ENCODE measurements at regions not wholly inside any gene's neighbourhood (a gene's known extent, or its start where the extent isn't known, plus 50 kb on each side); places are given as distances from the start of the nearest gene placed in this dataset.
A peak's percentile ranks its signal among the peaks of the same experiment; 100 is the strongest.
"Not testable (repeated sequence)": the region's sequence is repeated elsewhere in the genome, so short reads cannot be mapped to it uniquely, and the experiment has no call there.

DNA sequence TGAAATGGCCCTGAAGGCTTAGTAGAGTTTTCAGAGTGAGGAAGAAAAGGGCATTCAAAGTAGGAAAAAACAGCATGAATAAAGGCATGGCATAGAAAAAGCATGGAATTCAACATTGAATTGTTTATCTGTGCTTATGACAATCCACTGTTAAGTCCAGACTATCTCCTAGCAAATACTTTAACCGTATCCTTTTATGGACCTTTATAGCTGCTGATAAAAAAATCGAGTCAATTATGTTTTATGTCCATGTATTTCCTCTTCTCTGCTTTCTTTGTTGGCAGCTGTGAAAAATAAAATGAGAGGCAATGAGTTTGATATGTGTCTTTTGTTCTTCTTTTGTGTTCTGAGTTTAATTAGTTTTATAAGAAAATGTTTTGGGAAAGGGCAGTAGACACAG, 70.4 kb downstream of the TDRD15 start:
- H3K4me3 ChIP-seq: no peak overlapping the region
- ATAC-seq (replicated peaks in 6 of 8): no peak
- H3K4me1 ChIP-seq (replicated peaks in 1 of 2): no peaks in the 10 kb centered on the region
- in situ Hi-C loops (cut with MboI; ENCODE audit: low pct_unique_long_range_greater_than_20kb in 2 of 9, low sequenced_read_pairs in 9 of 9, unreplicated experiment in 9 of 9): no loop called here
- 0 to 96% (median 80%) methylated on average over 1 to 2 of the region's 2 CpGs for WGBS, 10 experiments
- no peak overlapping the region for H3K27ac ChIP-seq

DNA sequence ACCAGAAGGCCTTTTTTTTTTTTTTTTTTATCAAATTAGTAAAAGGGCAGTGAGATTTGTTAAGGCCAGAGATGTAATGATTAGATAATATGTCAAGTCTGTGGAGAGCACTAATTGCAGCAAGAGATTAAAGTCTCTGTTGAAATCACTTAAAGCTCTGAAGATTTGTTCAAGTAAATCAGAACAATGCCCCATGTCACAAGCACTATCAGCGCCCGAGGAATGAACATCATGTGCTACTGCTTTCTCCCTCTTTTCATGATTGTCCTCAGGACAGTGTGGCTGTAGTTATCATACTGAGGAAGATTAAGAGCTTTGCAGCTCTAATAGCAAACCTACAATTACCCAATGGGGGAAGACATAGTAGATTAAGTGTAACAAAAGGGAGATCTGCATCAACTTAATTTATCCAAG, 71.1 kb downstream of the TDRD15 start:
- peak in 2 of 8 experiments; percentile 40 to 47 for ATAC-seq (replicated peaks in 6 of 8)
- H3K4me1 ChIP-seq (replicated peaks in 1 of 2): no peaks in the 10 kb centered on the region
- 50 to 100% (median 83%) methylated on average over 1 to 2 of the region's 2 CpGs; no CpG with 5 or more reads in 3 of the 10 experiments for WGBS, 10 experiments
- no peak overlapping the region for H3K27ac ChIP-seq
- in situ Hi-C loops (cut with MboI; ENCODE audit: low pct_unique_long_range_greater_than_20kb in 2 of 9, low sequenced_read_pairs in 9 of 9, unreplicated experiment in 9 of 9): no loop called here
- H3K4me3 ChIP-seq: no peak overlapping the region

- in situ Hi-C loops (cut with MboI; ENCODE audit: low pct_unique_long_range_greater_than_20kb in 2 of 9, low sequenced_read_pairs in 9 of 9, unreplicated experiment in 9 of 9): no loop called here
Observed at GRCh38 chr2:21195326-21195725, 71.6 kb downstream of the TDRD15 start.

GRCh38 chr2:21198637-21199036, 74.9 kb downstream of the TDRD15 start:
- Histone ChIP-seq H3K4me1 (replicated peaks in 1 of 2) (peaks cover 0 to 3% of the 10 kb centered on the region in 2 donors), H3K4me3 (no peak overlapping the region), H3K27ac (no peak overlapping the region)
- WGBS, 10 experiments: 45 to 92% (median 73%) methylated on average over 3 to 5 of the region's 5 CpGs; no CpG with 5 or more reads in 1 of the 10 experiments
- ATAC-seq (replicated peaks in 6 of 8): no peak
- in situ Hi-C loops (cut with MboI; ENCODE audit: low pct_unique_long_range_greater_than_20kb in 2 of 9, low sequenced_read_pairs in 9 of 9, unreplicated experiment in 9 of 9): no loop called here

More at GRCh38 chr2:21195326-21195725, 71.6 kb downstream of the TDRD15 start:
- no peak overlapping the region for H3K27ac ChIP-seq
- H3K4me3 ChIP-seq: no peak overlapping the region
- no peak for ATAC-seq (replicated peaks in 6 of 8)
- no peaks in the 10 kb centered on the region for H3K4me1 ChIP-seq (replicated peaks in 1 of 2)

- H3K4me3 ChIP-seq: no peak overlapping the region
- ATAC-seq (replicated peaks in 6 of 8): no peak
- in situ Hi-C loops (cut with MboI; ENCODE audit: low pct_unique_long_range_greater_than_20kb in 2 of 9, low sequenced_read_pairs in 9 of 9, unreplicated experiment in 9 of 9): no loop called here
Observed at GRCh38 chr2:21203976-21204375, 80.2 kb downstream of the TDRD15 start.

GRCh38 chr2:21214085-21214484, 90.3 kb downstream of the TDRD15 start:
- H3K4me1 ChIP-seq (replicated peaks in 1 of 2); H3K4me3 ChIP-seq; ATAC-seq (replicated peaks in 6 of 8); in situ Hi-C loops (cut with MboI; ENCODE audit: low pct_unique_long_range_greater_than_20kb in 2 of 9, low sequenced_read_pairs in 9 of 9, unreplicated experiment in 9 of 9); H3K27ac ChIP-seq: not testable (repeated sequence)
- WGBS, 10 experiments: 100% methylated on average over 1 of the region's 10 CpGs; no CpG with 5 or more reads in 9 of the 10 experiments

More at GRCh38 chr2:21203976-21204375, 80.2 kb downstream of the TDRD15 start:
- peaks cover 0 to 3% of the 10 kb centered on the region in 2 donors for H3K4me1 ChIP-seq (replicated peaks in 1 of 2)
- no peak overlapping the region for H3K27ac ChIP-seq

DNA sequence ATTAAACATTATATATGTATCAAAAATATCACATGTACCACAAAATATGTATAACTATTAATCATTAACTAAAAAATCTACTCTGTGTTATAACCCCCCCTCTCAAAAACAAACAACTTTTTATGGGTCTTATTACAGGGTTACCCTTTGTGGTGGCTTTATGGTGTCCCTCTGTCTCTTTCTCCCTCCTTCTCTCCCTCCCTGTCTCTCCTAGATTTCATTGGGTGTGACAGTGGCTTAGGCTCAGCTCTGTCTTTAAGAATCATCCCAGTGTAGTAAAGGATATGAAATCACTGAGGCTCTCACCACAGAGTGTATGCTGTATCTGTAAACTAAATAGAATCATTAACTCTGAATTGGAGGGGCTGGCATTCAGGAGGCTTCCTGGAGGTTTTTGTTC, 93.7 kb downstream of the TDRD15 start:
- ATAC-seq (replicated peaks in 6 of 8): no peak
- Histone ChIP-seq H3K27ac (no peak overlapping the region), H3K4me3 (no peak overlapping the region), H3K4me1 (replicated peaks in 1 of 2) (no peaks in the 10 kb centered on the region)
- in situ Hi-C loops (cut with MboI; ENCODE audit: low pct_unique_long_range_greater_than_20kb in 2 of 9, low sequenced_read_pairs in 9 of 9, unreplicated experiment in 9 of 9): no loop called here

- H3K27ac ChIP-seq: no peak overlapping the region
- WGBS, 10 experiments: 0 to 100% (median 53%) methylated on average over 1 of the region's 1 CpG; no CpG with 5 or more reads in 4 of the 10 experiments
- in situ Hi-C loops (cut with MboI; ENCODE audit: low pct_unique_long_range_greater_than_20kb in 2 of 9, low sequenced_read_pairs in 9 of 9, unreplicated experiment in 9 of 9): no loop called here
- no peaks in the 10 kb centered on the region for H3K4me1 ChIP-seq (replicated peaks in 1 of 2)
- no peak overlapping the region for H3K4me3 ChIP-seq
- ATAC-seq (replicated peaks in 6 of 8): no peak
Observed at GRCh38 chr2:21220930-21221329, 97.2 kb downstream of the TDRD15 start.

DNA sequence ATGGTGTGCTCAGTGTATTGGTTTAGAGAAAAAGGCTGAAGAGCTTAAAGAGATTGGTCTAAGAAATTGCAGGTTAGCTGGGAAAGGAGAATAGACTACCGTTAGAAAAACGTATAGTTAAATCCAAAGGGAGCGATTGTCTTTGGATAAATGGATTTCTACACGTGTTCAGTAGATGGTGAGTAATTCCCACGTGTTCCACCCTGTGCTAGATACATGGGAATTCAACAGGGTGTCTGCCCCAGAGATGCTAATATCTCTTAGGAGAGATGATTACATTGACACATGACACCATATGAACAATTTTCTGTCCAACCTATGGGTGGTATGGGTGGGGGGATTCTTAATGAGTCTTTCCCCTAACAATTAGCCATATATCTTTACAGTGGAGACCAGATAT, 99.8 kb downstream of the TDRD15 start:
- H3K27ac ChIP-seq: no peak overlapping the region
- no peak overlapping the region for H3K4me3 ChIP-seq
- in situ Hi-C loops (cut with MboI; ENCODE audit: low pct_unique_long_range_greater_than_20kb in 2 of 9, low sequenced_read_pairs in 9 of 9, unreplicated experiment in 9 of 9): no loop called here
- peak in 2 of 8 experiments; percentile 39 to 64 for ATAC-seq (replicated peaks in 6 of 8)
- WGBS, 10 experiments: 0 to 88% (median 63%) methylated on average over 2 to 5 of the region's 5 CpGs; no CpG with 5 or more reads in 1 of the 10 experiments
- H3K4me1 ChIP-seq (replicated peaks in 1 of 2): peaks cover 0 to 3% of the 10 kb centered on the region in 2 donors

DNA sequence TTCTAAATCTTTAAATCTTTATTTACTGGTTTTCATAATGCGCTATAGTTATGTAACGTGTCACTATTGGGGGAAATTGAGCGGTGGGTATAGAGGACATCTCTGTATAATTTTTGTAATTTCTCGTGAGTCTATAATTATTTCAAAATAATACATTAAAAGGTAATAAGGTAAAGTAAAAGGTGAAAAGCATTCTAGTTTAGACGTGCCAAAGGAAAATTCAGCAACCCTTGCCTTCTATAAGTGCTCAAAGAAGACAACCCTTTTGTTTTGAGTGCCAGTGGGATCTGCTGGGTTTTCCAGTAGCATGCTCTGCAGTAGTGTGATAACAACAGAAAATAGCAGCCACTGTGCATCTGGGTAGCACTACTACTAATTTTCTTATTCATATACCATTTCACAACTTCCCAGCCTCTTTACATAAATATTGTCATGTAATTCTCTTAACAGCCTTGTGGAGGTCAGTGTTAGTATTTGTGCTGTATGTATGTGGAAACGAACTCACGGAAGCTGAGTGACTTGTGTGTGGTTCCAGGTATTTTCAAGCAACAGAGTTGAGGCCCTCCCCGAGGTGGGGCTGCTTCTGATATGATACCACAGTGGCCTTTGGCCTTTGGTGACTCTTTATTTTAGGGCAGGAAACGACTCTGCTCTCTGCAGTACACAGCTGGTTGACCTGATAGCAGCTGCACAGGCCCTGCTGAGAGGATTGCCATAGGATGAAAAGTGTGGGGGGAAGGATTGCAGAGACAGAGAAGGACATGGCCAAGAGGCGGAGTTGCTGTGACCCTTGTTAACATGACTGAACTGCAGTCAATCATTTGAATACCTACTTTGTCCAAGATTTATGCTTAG, 104.5 kb downstream of the TDRD15 start:
- peaks cover 0 to 4% of the 10 kb centered on the region in 2 donors for H3K4me1 ChIP-seq (replicated peaks in 1 of 2)
- WGBS, 10 experiments: 14 to 100% (median 65%) methylated on average over 1 to 9 of the region's 10 CpGs
- H3K4me3 ChIP-seq: no peak overlapping the region
- in situ Hi-C loops (cut with MboI; ENCODE audit: low pct_unique_long_range_greater_than_20kb in 2 of 9, low sequenced_read_pairs in 9 of 9, unreplicated experiment in 9 of 9): no loop called here
- no peak overlapping the region for H3K27ac ChIP-seq
- no peak for ATAC-seq (replicated peaks in 6 of 8)

DNA sequence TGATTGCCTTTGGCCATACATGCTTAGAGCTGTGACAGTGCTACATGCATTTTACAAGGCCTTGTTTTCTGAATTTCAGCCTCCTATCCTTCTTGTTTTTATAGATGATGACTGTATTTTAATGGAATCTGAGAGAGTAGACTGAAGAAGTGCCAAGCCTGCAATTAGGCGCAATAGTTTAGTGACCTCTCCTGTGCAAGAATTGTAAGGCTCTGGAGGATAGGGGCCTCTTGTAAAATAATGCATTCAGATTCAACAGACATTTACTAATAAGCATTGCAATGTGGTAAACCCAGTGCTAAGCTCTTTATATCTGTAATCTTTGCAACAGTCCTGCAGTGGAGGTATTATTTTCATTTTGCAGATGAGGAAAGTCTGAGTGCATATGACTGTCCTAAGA, 105.5 kb downstream of the TDRD15 start:
- 60 to 80% methylated on average over 1 of the region's 1 CpG; no CpG with 5 or more reads in 8 of the 10 experiments for WGBS, 10 experiments
- in situ Hi-C loops (cut with MboI; ENCODE audit: low pct_unique_long_range_greater_than_20kb in 2 of 9, low sequenced_read_pairs in 9 of 9, unreplicated experiment in 9 of 9): no loop called here
- Histone ChIP-seq H3K4me1 (replicated peaks in 1 of 2) (peaks cover 0 to 4% of the 10 kb centered on the region in 2 donors), H3K27ac (no peak overlapping the region), H3K4me3 (no peak overlapping the region)
- ATAC-seq (replicated peaks in 6 of 8): peak in 3 of 8 experiments; percentile 8 to 42 (median 28)

- in situ Hi-C loops (cut with MboI; ENCODE audit: low pct_unique_long_range_greater_than_20kb in 2 of 9, low sequenced_read_pairs in 9 of 9, unreplicated experiment in 9 of 9): no loop called here
- H3K27ac ChIP-seq: no peak overlapping the region
- H3K4me1 ChIP-seq (replicated peaks in 1 of 2): peaks cover 0 to 4% of the 10 kb centered on the region in 2 donors
- no peak for ATAC-seq (replicated peaks in 6 of 8)
- H3K4me3 ChIP-seq: no peak overlapping the region
- WGBS, 10 experiments: 8 to 100% (median 79%) methylated on average over 1 of the region's 1 CpG; no CpG with 5 or more reads in 3 of the 10 experiments
Observed at GRCh38 chr2:21230140-21230539, 106.4 kb downstream of the TDRD15 start.

DNA sequence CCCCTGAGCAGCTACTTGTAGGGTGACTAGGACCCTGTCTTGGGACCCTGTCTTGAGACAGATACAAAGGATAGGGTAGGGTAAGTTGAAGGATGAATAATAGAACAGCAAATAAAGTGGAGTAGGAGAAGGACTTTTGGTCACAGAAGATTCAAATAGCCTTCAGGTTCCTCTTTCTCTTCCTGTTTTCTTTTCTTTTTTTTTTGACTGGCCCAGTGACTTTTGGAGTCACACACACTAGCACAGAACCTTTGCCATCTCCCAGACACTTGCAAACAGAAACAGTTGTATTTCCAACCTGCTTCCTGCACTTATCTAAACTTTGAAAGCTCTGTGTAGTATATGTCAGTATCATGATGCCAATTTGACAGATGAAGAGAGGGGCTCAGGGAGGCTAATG, 108.2 kb downstream of the TDRD15 start:
- no peak for ATAC-seq (replicated peaks in 6 of 8)
- H3K4me3 ChIP-seq: no peak overlapping the region
- H3K4me1 ChIP-seq (replicated peaks in 1 of 2): peaks cover 0 to 4% of the 10 kb centered on the region in 2 donors
- in situ Hi-C loops (cut with MboI; ENCODE audit: low pct_unique_long_range_greater_than_20kb in 2 of 9, low sequenced_read_pairs in 9 of 9, unreplicated experiment in 9 of 9): no loop called here
- no peak overlapping the region for H3K27ac ChIP-seq

- no peak for ATAC-seq (replicated peaks in 6 of 8)
- 0 to 100% (median 78%) methylated on average over 1 to 3 of the region's 3 CpGs; no CpG with 5 or more reads in 1 of the 10 experiments for WGBS, 10 experiments
- H3K4me1 ChIP-seq (replicated peaks in 1 of 2): peaks cover 0 to 4% of the 10 kb centered on the region in 2 donors
- no peak overlapping the region for H3K27ac ChIP-seq
- H3K4me3 ChIP-seq: no peak overlapping the region
- in situ Hi-C loops (cut with MboI; ENCODE audit: low pct_unique_long_range_greater_than_20kb in 2 of 9, low sequenced_read_pairs in 9 of 9, unreplicated experiment in 9 of 9): no loop called here
Observed at GRCh38 chr2:21233194-21233593, 109.4 kb downstream of the TDRD15 start.

All from motor neuron (in vitro differentiated cells).